GM23338 (cell line): ENCODE measurements at regions not wholly inside any gene's neighbourhood (a gene's known extent, or its start where the extent isn't known, plus 50 kb on each side); places are given as distances from the start of the nearest gene placed in this dataset.

Experiments
- ATAC-seq: fragments of 200-7000 bp; cut with Tn5 transposase; 3 replicates; pipeline ENCODE4 v1.9.1; 2020
- DNase-seq: peaks from one replicate; pipeline ENCODE4 v3.0.0-alpha.2; 2015; ENCODE audit warnings: low spot score
- H2AFZ ChIP-seq: fragments of 200-600 bp; sonication (generic); 2 replicates; pipeline ENCODE4 v1.8.0; 2016; ENCODE audit warnings: antibody characterized with exemption, mild to moderate bottlenecking, moderate library complexity
- H3F3A ChIP-seq: fragments of 200-600 bp; sonication (generic); replicated peaks from 2 replicates; pipeline ENCODE4 v1.8.0; 2017; ENCODE audit warnings: antibody characterized with exemption, mixed run types, low read depth
- H3K27ac ChIP-seq: fragments of 200-600 bp; sonication (generic); 2 replicates; pipeline ENCODE4 v1.6.1; 2016; ENCODE audit warnings: low read depth
- H3K27me3 ChIP-seq: fragments of 200-600 bp; sonication (generic); 2 replicates; pipeline ENCODE4 v1.8.0; 2016; ENCODE audit warnings: mild to moderate bottlenecking, mixed run types, moderate library complexity; ENCODE audit not compliant: insufficient read depth
- H3K36me3 ChIP-seq: fragments of 200-600 bp; sonication (generic); 2 replicates; pipeline ENCODE4 v1.8.0; 2016; ENCODE audit warnings: mild to moderate bottlenecking; ENCODE audit not compliant: insufficient read depth
- H3K4me1 ChIP-seq: fragments of 200-600 bp; sonication (generic); 2 replicates; pipeline ENCODE4 v1.8.0; 2016; ENCODE audit warnings: mild to moderate bottlenecking, moderate library complexity; ENCODE audit not compliant: insufficient read depth
- H3K4me2 ChIP-seq: fragments of 200-600 bp; sonication (generic); 2 replicates; pipeline ENCODE4 v1.7.1; 2017; ENCODE audit warnings: mixed run types
- H3K4me3 ChIP-seq: fragments of 200-600 bp; sonication (generic); 2 replicates; pipeline ENCODE4 v1.6.1; 2016; ENCODE audit warnings: mixed run types
- H3K79me2 ChIP-seq: fragments of 200-600 bp; sonication (generic); replicated peaks from 2 replicates; pipeline ENCODE4 v1.8.0; 2017; ENCODE audit warnings: mild to moderate bottlenecking; ENCODE audit not compliant: insufficient read depth
- H3K9me2 ChIP-seq: fragments of 200-600 bp; sonication (generic); 2 replicates; pipeline ENCODE4 v1.8.0; 2017; ENCODE audit not compliant: insufficient read depth
- H4K20me1 ChIP-seq: fragments of 200-600 bp; sonication (generic); replicated peaks from 2 replicates; pipeline ENCODE4 v1.8.0; 2017; ENCODE audit warnings: mild to moderate bottlenecking; ENCODE audit not compliant: insufficient read depth
- H3K27ac Mint-ChIP-seq: 2 replicates; pipeline ENCODE4 v1.8.0; 2020; ENCODE audit warnings: inconsistent platforms, mild to moderate bottlenecking, moderate library complexity, mixed read lengths
- H3K27me3 Mint-ChIP-seq: 3 replicates; pipeline ENCODE4 v1.8.0; 2022; ENCODE audit warnings: low read depth, mild to moderate bottlenecking, moderate library complexity, mixed read lengths, inconsistent platforms; ENCODE audit not compliant: insufficient read depth, poor library complexity
- H3K36me3 Mint-ChIP-seq: 3 replicates; pipeline ENCODE4 v1.8.0; 2021; ENCODE audit warnings: low read depth, mild to moderate bottlenecking, inconsistent platforms, moderate library complexity, mixed read lengths
- H3K4me1 Mint-ChIP-seq: 3 replicates; pipeline ENCODE4 v1.8.0; 2020; ENCODE audit warnings: mild to moderate bottlenecking, inconsistent platforms, mixed read lengths
- H3K4me3 Mint-ChIP-seq: 3 replicates; pipeline ENCODE4 v1.8.0; 2021; ENCODE audit warnings: moderate library complexity, mild to moderate bottlenecking, inconsistent platforms, mixed read lengths
- H3K9me3 Mint-ChIP-seq: 3 replicates; pipeline ENCODE4 v1.8.0; 2020; ENCODE audit warnings: moderate library complexity, mild to moderate bottlenecking, inconsistent platforms, mixed read lengths
- CTCF ChIP-seq, 2 experiments: fragments of 200-600 bp in 1 of 2; sonication (generic) in 1 of 2; conservative IDR thresholded peaks; 2 replicates each; pipeline versions ENCODE4 v1.5.1 to v1.6.1; 2016 to 2017; ENCODE audit warnings: antibody characterized with exemption in 2 of 2, low read depth in 2 of 2, mild to moderate bottlenecking in 2 of 2, moderate library complexity in 1 of 2
- EZH2 ChIP-seq: fragments of 200-600 bp; sonication (generic); IDR thresholded peaks from one replicate; pipeline ENCODE4 v1.8.0; 2017; ENCODE audit warnings: antibody characterized with exemption, mild to moderate bottlenecking, low read depth; ENCODE audit not compliant: unreplicated experiment
- EZH2phosphoT487 ChIP-seq: fragments of 200-600 bp; sonication (generic); IDR thresholded peaks from one replicate; pipeline ENCODE4 v1.8.1; 2018; ENCODE audit warnings: antibody characterized with exemption; ENCODE audit not compliant: unreplicated experiment
- POLR2AphosphoS5 ChIP-seq: IDR thresholded peaks from 2 replicates; pipeline ENCODE4 v1.6.1; 2016; ENCODE audit warnings: antibody characterized with exemption, low read depth
- STAT1 ChIP-seq: IDR thresholded peaks from one replicate; pipeline ENCODE4 v1.6.1; 2016; ENCODE audit warnings: antibody characterized with exemption; ENCODE audit not compliant: unreplicated experiment
- ZNF462 ChIP-seq: fragments of 250-450 bp; sonication (Bioruptor Pico); IDR thresholded peaks from 2 replicates; pipeline ENCODE4 v1.5.0; 2020; ENCODE audit warnings: mild to moderate bottlenecking, moderate library complexity

GRCh38 chr3:5579139-5579602 lies 391.7 kb downstream of the EDEM1 start:
- Histone ChIP-seq H3K36me3 (peaks cover 5% of the 10 kb centered on the region; the same call in 1 of the 2 replicates), H3K9me2 (no peaks in the 10 kb centered on the region), H3K4me1 (no peaks in the 10 kb centered on the region), H3K4me3 (no peak overlapping the region), H3F3A (no peaks in the 10 kb centered on the region), H3K79me2 (no peaks in the 10 kb centered on the region), H4K20me1 (no peaks in the 10 kb centered on the region), H3K27me3 (no peaks in the 10 kb centered on the region), H3K4me2 (no peak overlapping the region), H2AFZ (no peak overlapping the region), H3K27ac (no peak overlapping the region)
- peaks cover 2% of the 10 kb centered on the region for H3K27me3 Mint-ChIP-seq
- DNase-seq (no peak), ATAC-seq (no peak)
- H3K4me3 Mint-ChIP-seq: no peak overlapping the region
- H3K9me3 Mint-ChIP-seq: peaks cover 85% of the 10 kb centered on the region
- H3K4me1 Mint-ChIP-seq: peaks cover 5% of the 10 kb centered on the region
- no peak overlapping the region for H3K27ac Mint-ChIP-seq
- peaks cover 11% of the 10 kb centered on the region for H3K36me3 Mint-ChIP-seq
- TF ChIP-seq CTCF (conservative IDR thresholded peaks at IDR 0.05; ENCODE audit: low read depth in 2 of 2) (no peak), EZH2 (no peak), ZNF462 (CRISPR knock-in tag) (no peak), EZH2phosphoT487 (no peak), STAT1 (no peak), POLR2AphosphoS5 (no peak)
